Upper lobe of left lung (tissue), 4 donors: ENCODE measurements at regions not wholly inside any gene's neighbourhood (a gene's known extent, or its start where the extent isn't known, plus 50 kb on each side); places are given as distances from the start of the nearest gene placed in this dataset.

Experiments
- EP300 ChIP-seq, 4 donors: sonication (generic); formaldehyde crosslinking; IDR thresholded peaks; one replicate each; pipeline ENCODE4 v1.5.1; 2017; ENCODE audit warnings: antibody characterized with exemption in 4 of 4, control low read depth in 2 of 4
- POLR2A ChIP-seq, 4 donors: fragments of 450-650 bp; IDR thresholded peaks; one replicate each; pipeline ENCODE4 v1.5.1; 2016 to 2017; ENCODE audit warnings: antibody characterized with exemption in 4 of 4, mild to moderate bottlenecking in 2 of 4
- TF ChIP-seq, protein P1 (sequence below), 6 experiments: fragments of 450-650 bp in 4 of 6; fragments of 200-600 bp in 2 of 6; sonication (generic) in 2 of 6; IDR thresholded peaks; one replicate each; pipeline ENCODE4 v1.5.1; 2016 to 2019; ENCODE audit warnings: antibody characterized with exemption in 6 of 6

DNA sequence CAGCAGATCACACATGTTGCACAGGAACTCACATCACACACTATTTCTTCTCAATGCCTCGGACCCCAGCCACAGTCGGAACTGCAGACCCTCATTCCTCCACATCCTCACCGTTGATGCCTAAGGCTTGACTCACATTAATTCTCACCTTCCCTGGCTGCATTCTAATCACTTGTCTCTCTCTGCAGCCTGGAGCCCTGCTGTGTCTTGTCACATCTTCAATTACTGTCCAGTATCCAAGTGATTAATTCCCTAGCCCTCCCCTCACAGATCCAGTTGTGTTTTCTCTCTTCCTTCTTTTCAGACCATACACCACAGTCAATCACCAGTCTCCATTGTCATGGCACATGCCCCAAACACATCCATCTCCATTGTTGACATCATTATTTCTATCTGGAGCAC, 592.4 kb upstream of the IGFBP3 start:
- TF ChIP-seq, protein P1, sequence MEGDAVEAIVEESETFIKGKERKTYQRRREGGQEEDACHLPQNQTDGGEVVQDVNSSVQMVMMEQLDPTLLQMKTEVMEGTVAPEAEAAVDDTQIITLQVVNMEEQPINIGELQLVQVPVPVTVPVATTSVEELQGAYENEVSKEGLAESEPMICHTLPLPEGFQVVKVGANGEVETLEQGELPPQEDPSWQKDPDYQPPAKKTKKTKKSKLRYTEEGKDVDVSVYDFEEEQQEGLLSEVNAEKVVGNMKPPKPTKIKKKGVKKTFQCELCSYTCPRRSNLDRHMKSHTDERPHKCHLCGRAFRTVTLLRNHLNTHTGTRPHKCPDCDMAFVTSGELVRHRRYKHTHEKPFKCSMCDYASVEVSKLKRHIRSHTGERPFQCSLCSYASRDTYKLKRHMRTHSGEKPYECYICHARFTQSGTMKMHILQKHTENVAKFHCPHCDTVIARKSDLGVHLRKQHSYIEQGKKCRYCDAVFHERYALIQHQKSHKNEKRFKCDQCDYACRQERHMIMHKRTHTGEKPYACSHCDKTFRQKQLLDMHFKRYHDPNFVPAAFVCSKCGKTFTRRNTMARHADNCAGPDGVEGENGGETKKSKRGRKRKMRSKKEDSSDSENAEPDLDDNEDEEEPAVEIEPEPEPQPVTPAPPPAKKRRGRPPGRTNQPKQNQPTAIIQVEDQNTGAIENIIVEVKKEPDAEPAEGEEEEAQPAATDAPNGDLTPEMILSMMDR (IDR thresholded peaks at IDR 0.05) = no peak
- TF ChIP-seq EP300 (IDR thresholded peaks at IDR 0.05) = no peak
- no peak for TF ChIP-seq POLR2A (IDR thresholded peaks at IDR 0.05)
